Neural cell (in vitro differentiated cells): ENCODE measurements at regions not wholly inside any gene's neighbourhood (a gene's known extent, or its start where the extent isn't known, plus 50 kb on each side); places are given as distances from the start of the nearest gene placed in this dataset.

Experiments
- H2AFZ ChIP-seq: fragments of 200-600, 300-800 bp; sonication (generic), shearing (Covaris generic); 2 replicates; pipeline ENCODE4 v1.6.0; 2014; ENCODE audit warnings: low read depth, mild to moderate bottlenecking, antibody characterized with exemption, low read length, moderate library complexity
- H3F3A ChIP-seq: fragments of 200-600 bp; shearing (Covaris generic); 2 replicates; pipeline ENCODE4 v1.6.1; 2016; ENCODE audit warnings: mild to moderate bottlenecking, moderate library complexity, mixed read lengths, antibody characterized with exemption, low read length; ENCODE audit not compliant: insufficient read depth, poor library complexity, severe bottlenecking
- H3K27ac ChIP-seq: fragments of 200-600, 300-800 bp; sonication (generic), shearing (Covaris generic); 2 replicates; pipeline ENCODE4 v1.5.1; 2014; ENCODE audit warnings: mild to moderate bottlenecking, low read length, moderate library complexity
- H3K27me3 ChIP-seq: fragments of 300-800, 200-600 bp; sonication (generic), shearing (Covaris generic); 2 replicates; pipeline ENCODE4 v1.6.0; 2014; ENCODE audit warnings: mild to moderate bottlenecking, low read depth, low read length, moderate library complexity; ENCODE audit not compliant: insufficient read depth
- H3K36me3 ChIP-seq: fragments of 300-800, 200-600 bp; sonication (generic), shearing (Covaris generic); 2 replicates; pipeline ENCODE4 v1.5.1; 2014; ENCODE audit warnings: mild to moderate bottlenecking, antibody characterized with exemption, low read length, moderate library complexity; ENCODE audit not compliant: insufficient read depth
- H3K4me2 ChIP-seq: fragments of 300-800, 200-600 bp; sonication (generic), shearing (Covaris generic); 2 replicates; pipeline ENCODE4 v1.6.0; 2014; ENCODE audit warnings: mild to moderate bottlenecking, low read length
- H3K4me3 ChIP-seq: fragments of 300-800, 200-600 bp; sonication (generic), shearing (Covaris generic); 2 replicates; pipeline ENCODE4 v1.5.1; 2014; ENCODE audit warnings: mild to moderate bottlenecking, low read length, moderate library complexity
- H3K79me2 ChIP-seq: fragments of 200-600 bp; shearing (Covaris generic); replicated peaks from 2 replicates; pipeline ENCODE4 v1.6.0; 2014; ENCODE audit warnings: mild to moderate bottlenecking, low read length, moderate library complexity; ENCODE audit not compliant: insufficient read depth
- H3K9ac ChIP-seq: fragments of 300-800, 200-600 bp; sonication (generic), shearing (Covaris generic); 2 replicates; pipeline ENCODE4 v1.6.1; 2016; ENCODE audit warnings: mild to moderate bottlenecking, low read length, mixed read lengths
- H3K9me2 ChIP-seq: fragments of 200-600 bp; shearing (Covaris generic); 2 replicates; pipeline ENCODE4 v1.6.1; 2016; ENCODE audit warnings: mild to moderate bottlenecking, low read length, mixed read lengths; ENCODE audit not compliant: insufficient read depth
- H3K9me3 ChIP-seq: fragments of 200-600, 300-800 bp; sonication (generic), shearing (Covaris generic); 2 replicates; pipeline ENCODE4 v1.6.1; 2016; ENCODE audit warnings: mild to moderate bottlenecking, mixed run types, low read length, moderate library complexity, mixed read lengths
- H4K20me1 ChIP-seq: fragments of 200-600 bp; shearing (Covaris generic); 2 replicates; pipeline ENCODE4 v1.6.1; 2016; ENCODE audit warnings: mild to moderate bottlenecking, mixed run types; ENCODE audit not compliant: insufficient read depth
- CTCF ChIP-seq: fragments of 450-650 bp; IDR thresholded peaks from 2 replicates; pipeline ENCODE4 v1.5.1; 2014; ENCODE audit warnings: antibody characterized with exemption, mild to moderate bottlenecking, moderate library complexity; ENCODE audit not compliant: poor library complexity, severe bottlenecking
- EP300 ChIP-seq: fragments of 450-650 bp; conservative IDR thresholded peaks from 2 replicates; pipeline ENCODE4 v1.6.1; 2014; ENCODE audit warnings: antibody characterized with exemption, mild to moderate bottlenecking, moderate library complexity; ENCODE audit not compliant: poor library complexity, severe bottlenecking
- EZH2 ChIP-seq: fragments of 200-600, 300-800 bp; shearing (Covaris generic), sonication (generic); IDR thresholded peaks from 2 replicates; pipeline ENCODE4 v1.6.1; 2014; ENCODE audit warnings: antibody characterized with exemption, low read length, borderline replicate concordance, mild to moderate bottlenecking; ENCODE audit not compliant: insufficient read depth, poor library complexity, severe bottlenecking
- MXI1 ChIP-seq: fragments of 450-650 bp; conservative IDR thresholded peaks from 2 replicates; pipeline ENCODE4 v1.6.1; 2014; ENCODE audit warnings: antibody characterized with exemption, mild to moderate bottlenecking; ENCODE audit not compliant: poor library complexity, severe bottlenecking
- POLR2AphosphoS5 ChIP-seq: IDR thresholded peaks from 2 replicates; pipeline ENCODE4 v1.6.1; 2012
- RAD21 ChIP-seq: fragments of 450-650 bp; conservative IDR thresholded peaks from 2 replicates; pipeline ENCODE4 v1.6.1; 2014; ENCODE audit warnings: antibody characterized with exemption, mild to moderate bottlenecking, moderate library complexity
- REST ChIP-seq: IDR thresholded peaks from 2 replicates; pipeline ENCODE4 v1.6.1; 2012; ENCODE audit warnings: borderline replicate concordance
- SMC3 ChIP-seq: fragments of 450-650 bp; conservative IDR thresholded peaks from 2 replicates; pipeline ENCODE4 v1.6.1; 2014; ENCODE audit warnings: antibody characterized with exemption, mild to moderate bottlenecking, moderate library complexity; ENCODE audit not compliant: poor library complexity
- TAF1 ChIP-seq: IDR thresholded peaks from 2 replicates; pipeline ENCODE4 v1.6.1; 2012; ENCODE audit warnings: low read depth

- Histone ChIP-seq H3K9me3 (no peaks in the 10 kb centered on the region), H3K27me3 (no peaks in the 10 kb centered on the region), H3K27ac (no peak overlapping the region), H3F3A (no peaks in the 10 kb centered on the region), H2AFZ (no peak overlapping the region), H3K79me2 (no peaks in the 10 kb centered on the region), H3K4me3 (no peak overlapping the region), H3K4me2 (no peak overlapping the region), H3K9me2 (no peaks in the 10 kb centered on the region), H4K20me1 (no peaks in the 10 kb centered on the region), H3K9ac (no peak overlapping the region), H3K36me3 (no peaks in the 10 kb centered on the region)
- TF ChIP-seq RAD21 (no peak), MXI1 (no peak), SMC3 (no peak), REST (no peak), CTCF (no peak), TAF1 (no peak), EP300 (no peak), POLR2AphosphoS5 (no peak), EZH2 (no peak)
Observed at GRCh38 chr3:80806673-80807072, 954.8 kb downstream of the GBE1 start.

- Histone ChIP-seq H3K9me3 (no peaks in the 10 kb centered on the region), H2AFZ (no peak overlapping the region), H4K20me1 (no peaks in the 10 kb centered on the region), H3K27me3 (no peaks in the 10 kb centered on the region), H3K4me2 (no peak overlapping the region), H3K79me2 (no peaks in the 10 kb centered on the region), H3K4me3 (no peak overlapping the region), H3K36me3 (no peaks in the 10 kb centered on the region), H3K9ac (no peak overlapping the region), H3K9me2 (no peaks in the 10 kb centered on the region), H3F3A (no peaks in the 10 kb centered on the region), H3K27ac (no peak overlapping the region)
- TF ChIP-seq POLR2AphosphoS5 (no peak), REST (no peak), EZH2 (no peak), RAD21 (no peak), TAF1 (no peak), SMC3 (no peak), CTCF (no peak), EP300 (no peak), MXI1 (no peak)
Observed at GRCh38 chr3:80788914-80789313, 972.5 kb downstream of the GBE1 start.
